HG03354 (cell line): ENCODE measurements at regions not wholly inside any gene's neighbourhood (a gene's known extent, or its start where the extent isn't known, plus 50 kb on each side); places are given as distances from the start of the nearest gene placed in this dataset.
"Not testable (repeated sequence)": the region's sequence is repeated elsewhere in the genome, so short reads cannot be mapped to it uniquely, and the experiment has no call there.

Source experiments
- ATAC-seq: cut with Tn5 transposase; IDR thresholded peaks from one replicate; pipeline ENCODE4 v1.9.1; 2021; ENCODE audit warnings: mild to moderate bottlenecking; ENCODE audit not compliant: unreplicated experiment, poor library complexity, severe bottlenecking

GRCh38 chr22:25348391-25348790, 129.0 kb downstream of the CRYBB2 start:
- no peak for ATAC-seq

- not testable (repeated sequence) for ATAC-seq
Observed at GRCh38 chr22:25348996-25349395, 129.6 kb downstream of the CRYBB2 start.

GRCh38 chr22:25350551-25350971, 131.1 kb downstream of the CRYBB2 start:
- ATAC-seq: no peak

- ATAC-seq: no peak
Observed at GRCh38 chr22:25351631-25352293, 132.3 kb downstream of the CRYBB2 start.

GRCh38 chr22:25352294-25352680, 132.8 kb downstream of the CRYBB2 start:
- no peak for ATAC-seq

- ATAC-seq: no peak
Observed at GRCh38 chr22:25353516-25354445, 134.3 kb downstream of the CRYBB2 start.

- no peak for ATAC-seq
Observed at GRCh38 chr22:25354456-25354855, 135.0 kb downstream of the CRYBB2 start.

- no peak for ATAC-seq
Observed at GRCh38 chr22:25357132-25357455, 137.7 kb downstream of the CRYBB2 start.

- ATAC-seq: no peak
Observed at GRCh38 chr22:25357606-25358420, 138.4 kb downstream of the CRYBB2 start.

- ATAC-seq: no peak
Observed at GRCh38 chr22:25358421-25359170, 139.2 kb downstream of the CRYBB2 start.

- ATAC-seq: no peak
Observed at GRCh38 chr22:25359601-25360261, 140.3 kb downstream of the CRYBB2 start.

GRCh38 chr22:25360411-25360810, 141.0 kb downstream of the CRYBB2 start:
- no peak for ATAC-seq

GRCh38 chr22:25360891-25361645, 141.6 kb downstream of the CRYBB2 start:
- no peak for ATAC-seq

- ATAC-seq: no peak
Observed at GRCh38 chr22:25361899-25362214, 142.4 kb downstream of the CRYBB2 start.

- ATAC-seq: no peak
Observed at GRCh38 chr22:25362215-25362882, 142.9 kb downstream of the CRYBB2 start.

- ATAC-seq: no peak
Observed at GRCh38 chr22:25362883-25363240, 143.4 kb downstream of the CRYBB2 start.

GRCh38 chr22:25363474-25363873, 144.0 kb downstream of the CRYBB2 start:
- no peak for ATAC-seq

- ATAC-seq: no peak
Observed at GRCh38 chr22:25364281-25364680, 144.8 kb downstream of the CRYBB2 start.
